Hepatocyte (in vitro differentiated cells): ENCODE measurements at regions not wholly inside any gene's neighbourhood (a gene's known extent, or its start where the extent isn't known, plus 50 kb on each side); places are given as distances from the start of the nearest gene placed in this dataset.

ENCODE experiments used
- EZH2 ChIP-seq: fragments of 200-600 bp; sonication (generic); IDR thresholded peaks from 2 replicates; pipeline ENCODE4 v1.6.1; 2016; ENCODE audit warnings: antibody characterized with exemption, mild to moderate bottlenecking, borderline replicate concordance
- EZH2phosphoT487 ChIP-seq: fragments of 200-600 bp; sonication (generic); IDR thresholded peaks from one replicate; pipeline ENCODE4 v1.6.1; 2018; ENCODE audit warnings: antibody characterized with exemption, mild to moderate bottlenecking, low read depth, moderate library complexity; ENCODE audit not compliant: unreplicated experiment, severe bottlenecking
- TF ChIP-seq, protein P1 (sequence below): fragments of 200-600 bp; sonication (generic); IDR thresholded peaks from 2 replicates; pipeline ENCODE4 v1.5.1; 2016; ENCODE audit warnings: antibody characterized with exemption, mild to moderate bottlenecking; ENCODE audit not compliant: poor library complexity

DNA sequence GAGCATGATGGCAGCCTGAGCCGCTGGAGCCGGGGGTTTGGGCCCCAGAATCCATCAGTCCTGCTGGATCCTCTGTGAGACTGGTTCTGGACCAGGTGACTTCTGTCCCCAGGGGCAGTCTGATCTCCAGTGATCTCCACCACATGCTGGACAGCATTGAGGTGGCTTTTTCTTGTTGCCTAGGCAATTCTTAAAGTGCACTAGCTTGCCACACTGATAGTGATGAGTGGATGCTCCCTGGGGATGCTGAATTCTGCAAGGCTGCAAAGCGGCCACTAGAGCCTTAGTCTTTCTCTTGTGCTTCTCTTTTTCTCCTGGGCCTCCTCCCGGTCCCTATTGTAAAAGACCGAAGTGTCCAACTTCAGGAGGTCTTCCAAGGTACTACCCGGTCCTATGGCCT, 70.4 kb upstream of the ATP11B start:
- TF ChIP-seq, protein P1, sequence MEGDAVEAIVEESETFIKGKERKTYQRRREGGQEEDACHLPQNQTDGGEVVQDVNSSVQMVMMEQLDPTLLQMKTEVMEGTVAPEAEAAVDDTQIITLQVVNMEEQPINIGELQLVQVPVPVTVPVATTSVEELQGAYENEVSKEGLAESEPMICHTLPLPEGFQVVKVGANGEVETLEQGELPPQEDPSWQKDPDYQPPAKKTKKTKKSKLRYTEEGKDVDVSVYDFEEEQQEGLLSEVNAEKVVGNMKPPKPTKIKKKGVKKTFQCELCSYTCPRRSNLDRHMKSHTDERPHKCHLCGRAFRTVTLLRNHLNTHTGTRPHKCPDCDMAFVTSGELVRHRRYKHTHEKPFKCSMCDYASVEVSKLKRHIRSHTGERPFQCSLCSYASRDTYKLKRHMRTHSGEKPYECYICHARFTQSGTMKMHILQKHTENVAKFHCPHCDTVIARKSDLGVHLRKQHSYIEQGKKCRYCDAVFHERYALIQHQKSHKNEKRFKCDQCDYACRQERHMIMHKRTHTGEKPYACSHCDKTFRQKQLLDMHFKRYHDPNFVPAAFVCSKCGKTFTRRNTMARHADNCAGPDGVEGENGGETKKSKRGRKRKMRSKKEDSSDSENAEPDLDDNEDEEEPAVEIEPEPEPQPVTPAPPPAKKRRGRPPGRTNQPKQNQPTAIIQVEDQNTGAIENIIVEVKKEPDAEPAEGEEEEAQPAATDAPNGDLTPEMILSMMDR, result no peak
- TF ChIP-seq EZH2, result no peak
- TF ChIP-seq EZH2phosphoT487, result no peak
